ENCODE measurements at regions not wholly inside any gene's neighbourhood (a gene's known extent, or its start where the extent isn't known, plus 50 kb on each side); places are given as distances from the start of the nearest gene placed in this dataset.

DNA sequence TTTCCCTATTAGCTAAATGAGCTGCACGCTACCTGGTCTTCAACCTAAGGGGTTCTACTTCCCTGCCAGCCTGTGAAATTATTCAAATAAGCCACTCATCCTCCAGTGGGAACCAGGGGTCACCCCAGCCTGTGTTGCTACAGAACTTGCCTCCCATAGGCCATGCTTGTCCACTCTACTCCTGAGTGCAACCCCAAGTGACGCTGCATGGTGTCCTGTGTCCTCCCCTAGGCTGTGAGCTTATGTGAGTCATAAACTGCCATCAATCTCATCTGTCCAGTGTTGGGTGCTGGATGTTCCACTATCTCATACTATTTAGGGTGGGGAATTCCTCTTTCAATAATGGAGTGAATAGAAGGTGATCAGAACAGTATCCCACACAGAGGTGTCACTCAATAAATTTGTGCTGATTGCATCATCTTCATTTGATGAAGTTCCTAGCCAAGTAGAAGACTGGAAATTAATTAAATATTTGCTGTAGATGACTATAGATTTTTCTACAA, 49.8 kb upstream of the SSR3 start:
- intact Hi-C loops (cut with DNase I): no loop called here
- TF ChIP-seq, protein P1, sequence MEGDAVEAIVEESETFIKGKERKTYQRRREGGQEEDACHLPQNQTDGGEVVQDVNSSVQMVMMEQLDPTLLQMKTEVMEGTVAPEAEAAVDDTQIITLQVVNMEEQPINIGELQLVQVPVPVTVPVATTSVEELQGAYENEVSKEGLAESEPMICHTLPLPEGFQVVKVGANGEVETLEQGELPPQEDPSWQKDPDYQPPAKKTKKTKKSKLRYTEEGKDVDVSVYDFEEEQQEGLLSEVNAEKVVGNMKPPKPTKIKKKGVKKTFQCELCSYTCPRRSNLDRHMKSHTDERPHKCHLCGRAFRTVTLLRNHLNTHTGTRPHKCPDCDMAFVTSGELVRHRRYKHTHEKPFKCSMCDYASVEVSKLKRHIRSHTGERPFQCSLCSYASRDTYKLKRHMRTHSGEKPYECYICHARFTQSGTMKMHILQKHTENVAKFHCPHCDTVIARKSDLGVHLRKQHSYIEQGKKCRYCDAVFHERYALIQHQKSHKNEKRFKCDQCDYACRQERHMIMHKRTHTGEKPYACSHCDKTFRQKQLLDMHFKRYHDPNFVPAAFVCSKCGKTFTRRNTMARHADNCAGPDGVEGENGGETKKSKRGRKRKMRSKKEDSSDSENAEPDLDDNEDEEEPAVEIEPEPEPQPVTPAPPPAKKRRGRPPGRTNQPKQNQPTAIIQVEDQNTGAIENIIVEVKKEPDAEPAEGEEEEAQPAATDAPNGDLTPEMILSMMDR (IDR thresholded peaks at IDR 0.05): no peak

More for the DNA sequence above, 49.8 kb upstream of the SSR3 start:
- DNase-seq (no peak), ATAC-seq (no peak)
- H3K36me3 ChIP-seq: no peaks in the 10 kb centered on the region
- H3K27me3 ChIP-seq: peaks cover 0 to 8% of the 10 kb centered on the region in 2 donors
- no peak overlapping the region for H3K4me3 ChIP-seq
- no peaks in the 10 kb centered on the region for H3K9me3 ChIP-seq
- no peak overlapping the region for H3K27ac ChIP-seq
- peaks cover 0 to 21% of the 10 kb centered on the region in 2 donors for H3K4me1 ChIP-seq

Measured in left lung (tissue), 4 donors.